ENCODE measurements at regions not wholly inside any gene's neighbourhood (a gene's known extent, or its start where the extent isn't known, plus 50 kb on each side); places are given as distances from the start of the nearest gene placed in this dataset.

DNA sequence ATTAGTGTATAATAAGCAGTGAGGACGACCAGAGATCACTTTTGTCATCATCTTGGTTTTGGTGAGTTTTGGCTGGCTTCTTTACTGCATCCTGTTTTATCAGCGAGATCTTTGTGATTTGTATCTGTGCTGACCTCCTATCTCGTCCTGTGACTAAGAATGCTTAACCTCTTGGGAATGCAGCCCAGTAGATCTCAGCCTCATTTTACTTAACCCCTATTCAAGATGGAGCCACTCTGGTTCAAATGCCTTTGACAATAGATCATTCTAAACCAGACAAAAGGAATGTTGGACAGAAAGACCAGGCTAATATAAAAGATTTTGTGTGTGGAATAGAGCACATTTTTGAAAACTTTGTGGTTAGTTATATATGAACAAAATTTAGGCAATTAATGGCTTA is 618.5 kb upstream of the BCHE start:
- H4K20me1 ChIP-seq (ENCODE audit: insufficient read depth), result no peaks in the 10 kb centered on the region
- no peaks in the 10 kb centered on the region for H3K9me3 ChIP-seq (ENCODE audit: low read length)
- H3K4me3 ChIP-seq (ENCODE audit: low read length), result no peak overlapping the region
- no peak overlapping the region for H2AFZ ChIP-seq (ENCODE audit: low read depth, low read length)
- H3K9ac ChIP-seq (ENCODE audit: low read length), result no peak overlapping the region
- no peaks in the 10 kb centered on the region for H3K27me3 ChIP-seq (ENCODE audit: insufficient read depth, low read depth, low read length)
- H3K4me2 ChIP-seq (ENCODE audit: low read length), result no peak overlapping the region
- TF ChIP-seq SMC3 (conservative IDR thresholded peaks at IDR 0.05; ENCODE audit: poor library complexity) (no peak), POLR2AphosphoS5 (IDR thresholded peaks at IDR 0.05) (no peak), EZH2 (IDR thresholded peaks at IDR 0.05; ENCODE audit: borderline replicate concordance, insufficient read depth, low read length, poor library complexity, severe bottlenecking) (no peak)
- TF ChIP-seq, protein P1, sequence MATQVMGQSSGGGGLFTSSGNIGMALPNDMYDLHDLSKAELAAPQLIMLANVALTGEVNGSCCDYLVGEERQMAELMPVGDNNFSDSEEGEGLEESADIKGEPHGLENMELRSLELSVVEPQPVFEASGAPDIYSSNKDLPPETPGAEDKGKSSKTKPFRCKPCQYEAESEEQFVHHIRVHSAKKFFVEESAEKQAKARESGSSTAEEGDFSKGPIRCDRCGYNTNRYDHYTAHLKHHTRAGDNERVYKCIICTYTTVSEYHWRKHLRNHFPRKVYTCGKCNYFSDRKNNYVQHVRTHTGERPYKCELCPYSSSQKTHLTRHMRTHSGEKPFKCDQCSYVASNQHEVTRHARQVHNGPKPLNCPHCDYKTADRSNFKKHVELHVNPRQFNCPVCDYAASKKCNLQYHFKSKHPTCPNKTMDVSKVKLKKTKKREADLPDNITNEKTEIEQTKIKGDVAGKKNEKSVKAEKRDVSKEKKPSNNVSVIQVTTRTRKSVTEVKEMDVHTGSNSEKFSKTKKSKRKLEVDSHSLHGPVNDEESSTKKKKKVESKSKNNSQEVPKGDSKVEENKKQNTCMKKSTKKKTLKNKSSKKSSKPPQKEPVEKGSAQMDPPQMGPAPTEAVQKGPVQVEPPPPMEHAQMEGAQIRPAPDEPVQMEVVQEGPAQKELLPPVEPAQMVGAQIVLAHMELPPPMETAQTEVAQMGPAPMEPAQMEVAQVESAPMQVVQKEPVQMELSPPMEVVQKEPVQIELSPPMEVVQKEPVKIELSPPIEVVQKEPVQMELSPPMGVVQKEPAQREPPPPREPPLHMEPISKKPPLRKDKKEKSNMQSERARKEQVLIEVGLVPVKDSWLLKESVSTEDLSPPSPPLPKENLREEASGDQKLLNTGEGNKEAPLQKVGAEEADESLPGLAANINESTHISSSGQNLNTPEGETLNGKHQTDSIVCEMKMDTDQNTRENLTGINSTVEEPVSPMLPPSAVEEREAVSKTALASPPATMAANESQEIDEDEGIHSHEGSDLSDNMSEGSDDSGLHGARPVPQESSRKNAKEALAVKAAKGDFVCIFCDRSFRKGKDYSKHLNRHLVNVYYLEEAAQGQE (IDR thresholded peaks at IDR 0.05; ENCODE audit: borderline replicate concordance), result no peak
- no peaks in the 10 kb centered on the region for H3K9me2 ChIP-seq (ENCODE audit: insufficient read depth, low read length)
- H3K36me3 ChIP-seq (ENCODE audit: insufficient read depth, low read length), result no peaks in the 10 kb centered on the region
- no peaks in the 10 kb centered on the region for H3F3A ChIP-seq (ENCODE audit: insufficient read depth, low read length, poor library complexity, severe bottlenecking)
- no peaks in the 10 kb centered on the region for H3K79me2 ChIP-seq (replicated peaks; ENCODE audit: insufficient read depth, low read length)
- no peak overlapping the region for H3K27ac ChIP-seq (ENCODE audit: low read length)

DNA sequence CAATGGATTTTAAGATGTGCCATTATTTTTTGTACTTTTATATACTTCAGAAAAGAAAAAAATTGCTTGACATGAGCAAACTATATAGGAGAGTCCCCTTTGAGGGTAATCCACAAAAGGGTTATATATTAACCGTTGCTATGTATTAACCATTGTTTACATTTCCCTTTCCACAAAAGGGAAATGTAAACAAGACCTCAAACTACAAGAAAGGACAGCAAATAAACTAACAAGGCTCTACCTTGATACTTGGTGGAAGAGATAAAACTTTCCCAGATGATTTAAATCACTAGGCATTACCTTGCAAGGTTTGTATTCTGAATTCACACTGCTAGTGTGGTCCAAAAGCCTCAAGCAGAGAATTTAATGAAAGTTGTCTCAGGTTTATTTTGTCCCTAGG is 616.3 kb upstream of the BCHE start:
- no peaks in the 10 kb centered on the region for H3F3A ChIP-seq (ENCODE audit: insufficient read depth, low read length, poor library complexity, severe bottlenecking)
- H3K9me2 ChIP-seq (ENCODE audit: insufficient read depth, low read length), result no peaks in the 10 kb centered on the region
- no peak overlapping the region for H2AFZ ChIP-seq (ENCODE audit: low read depth, low read length)
- no peak overlapping the region for H3K9ac ChIP-seq (ENCODE audit: low read length)
- H3K9me3 ChIP-seq (ENCODE audit: low read length), result no peaks in the 10 kb centered on the region
- H3K79me2 ChIP-seq (replicated peaks; ENCODE audit: insufficient read depth, low read length), result no peaks in the 10 kb centered on the region
- no peaks in the 10 kb centered on the region for H3K36me3 ChIP-seq (ENCODE audit: insufficient read depth, low read length)
- no peaks in the 10 kb centered on the region for H4K20me1 ChIP-seq (ENCODE audit: insufficient read depth)
- TF ChIP-seq MXI1 (conservative IDR thresholded peaks at IDR 0.05; ENCODE audit: poor library complexity, severe bottlenecking) (no peak), RAD21 (conservative IDR thresholded peaks at IDR 0.05) (no peak), SMC3 (conservative IDR thresholded peaks at IDR 0.05; ENCODE audit: poor library complexity) (no peak), EP300 (conservative IDR thresholded peaks at IDR 0.05; ENCODE audit: poor library complexity, severe bottlenecking) (no peak), EZH2 (IDR thresholded peaks at IDR 0.05; ENCODE audit: borderline replicate concordance, insufficient read depth, low read length, poor library complexity, severe bottlenecking) (no peak), TAF1 (IDR thresholded peaks at IDR 0.05; ENCODE audit: low read depth) (no peak), POLR2AphosphoS5 (IDR thresholded peaks at IDR 0.05) (no peak)
- TF ChIP-seq, protein P2, sequence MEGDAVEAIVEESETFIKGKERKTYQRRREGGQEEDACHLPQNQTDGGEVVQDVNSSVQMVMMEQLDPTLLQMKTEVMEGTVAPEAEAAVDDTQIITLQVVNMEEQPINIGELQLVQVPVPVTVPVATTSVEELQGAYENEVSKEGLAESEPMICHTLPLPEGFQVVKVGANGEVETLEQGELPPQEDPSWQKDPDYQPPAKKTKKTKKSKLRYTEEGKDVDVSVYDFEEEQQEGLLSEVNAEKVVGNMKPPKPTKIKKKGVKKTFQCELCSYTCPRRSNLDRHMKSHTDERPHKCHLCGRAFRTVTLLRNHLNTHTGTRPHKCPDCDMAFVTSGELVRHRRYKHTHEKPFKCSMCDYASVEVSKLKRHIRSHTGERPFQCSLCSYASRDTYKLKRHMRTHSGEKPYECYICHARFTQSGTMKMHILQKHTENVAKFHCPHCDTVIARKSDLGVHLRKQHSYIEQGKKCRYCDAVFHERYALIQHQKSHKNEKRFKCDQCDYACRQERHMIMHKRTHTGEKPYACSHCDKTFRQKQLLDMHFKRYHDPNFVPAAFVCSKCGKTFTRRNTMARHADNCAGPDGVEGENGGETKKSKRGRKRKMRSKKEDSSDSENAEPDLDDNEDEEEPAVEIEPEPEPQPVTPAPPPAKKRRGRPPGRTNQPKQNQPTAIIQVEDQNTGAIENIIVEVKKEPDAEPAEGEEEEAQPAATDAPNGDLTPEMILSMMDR (IDR thresholded peaks at IDR 0.05; ENCODE audit: poor library complexity, severe bottlenecking), result no peak
- TF ChIP-seq, protein P1 (IDR thresholded peaks at IDR 0.05; ENCODE audit: borderline replicate concordance), result no peak
- H3K27ac ChIP-seq (ENCODE audit: low read length), result no peak overlapping the region
- no peak overlapping the region for H3K4me2 ChIP-seq (ENCODE audit: low read length)
- no peaks in the 10 kb centered on the region for H3K27me3 ChIP-seq (ENCODE audit: insufficient read depth, low read depth, low read length)
- no peak overlapping the region for H3K4me3 ChIP-seq (ENCODE audit: low read length)

Data from neural cell (in vitro differentiated cells).